Mononuclear cell (primary cell): ENCODE measurements at regions not wholly inside any gene's neighbourhood (a gene's known extent, or its start where the extent isn't known, plus 50 kb on each side); places are given as distances from the start of the nearest gene placed in this dataset.

Experiments
- H3K27me3 ChIP-seq: 2 replicates; pipeline ENCODE4 v1.6.0; 2011; ENCODE audit warnings: low read length, control low read depth; ENCODE audit not compliant: insufficient read depth
- H3K4me1 ChIP-seq: 2 replicates; pipeline ENCODE4 v1.5.1; 2011; ENCODE audit warnings: mild to moderate bottlenecking, low read length, control low read depth; ENCODE audit not compliant: insufficient read depth
- H3K4me3 ChIP-seq: 2 replicates; pipeline ENCODE4 v1.5.1; 2011; ENCODE audit warnings: mild to moderate bottlenecking, low read length, moderate library complexity
- H3K9me3 ChIP-seq: 2 replicates; pipeline ENCODE4 v1.5.1; 2011; ENCODE audit warnings: low read depth, mild to moderate bottlenecking, control low read depth, low read length

- no peaks in the 10 kb centered on the region for H3K9me3 ChIP-seq
- H3K4me1 ChIP-seq = no peaks in the 10 kb centered on the region
- H3K27me3 ChIP-seq = no peaks in the 10 kb centered on the region
- H3K4me3 ChIP-seq = no peak overlapping the region
These were observed 84.4 kb upstream of the PHOX2B start for GRCh38 chr4:41832961-41833360.

DNA sequence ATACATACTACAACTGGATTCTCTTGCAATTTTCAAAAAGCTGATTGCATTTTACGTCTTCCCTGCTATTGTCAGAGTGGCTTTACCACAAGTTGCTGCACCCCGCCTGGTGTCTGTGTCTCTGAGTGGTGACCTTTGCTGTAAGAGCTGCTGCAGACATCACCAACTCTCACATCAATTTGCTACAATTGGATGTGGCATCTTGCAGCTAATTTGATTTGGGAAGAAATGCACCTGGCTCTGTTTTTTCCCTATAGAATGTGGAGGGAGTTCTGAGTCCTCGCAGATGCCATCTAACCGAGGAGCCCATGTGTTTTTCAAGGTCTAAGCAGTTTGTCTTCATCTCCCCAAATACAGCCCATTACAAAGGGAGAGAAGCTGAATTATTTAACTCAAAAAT lies 73.8 kb upstream of the PHOX2B start:
- Histone ChIP-seq H3K27me3 (peaks cover 5% of the 10 kb centered on the region), H3K4me1 (no peaks in the 10 kb centered on the region)

GRCh38 chr4:41820473-41820872 lies 71.9 kb upstream of the PHOX2B start:
- Histone ChIP-seq H3K27me3 (peaks cover 5% of the 10 kb centered on the region), H3K4me3 (no peak overlapping the region), H3K9me3 (no peaks in the 10 kb centered on the region), H3K4me1 (no peaks in the 10 kb centered on the region)

More for the DNA sequence above, 73.8 kb upstream of the PHOX2B start:
- Histone ChIP-seq H3K4me3 (no peak overlapping the region), H3K9me3 (no peaks in the 10 kb centered on the region)

DNA sequence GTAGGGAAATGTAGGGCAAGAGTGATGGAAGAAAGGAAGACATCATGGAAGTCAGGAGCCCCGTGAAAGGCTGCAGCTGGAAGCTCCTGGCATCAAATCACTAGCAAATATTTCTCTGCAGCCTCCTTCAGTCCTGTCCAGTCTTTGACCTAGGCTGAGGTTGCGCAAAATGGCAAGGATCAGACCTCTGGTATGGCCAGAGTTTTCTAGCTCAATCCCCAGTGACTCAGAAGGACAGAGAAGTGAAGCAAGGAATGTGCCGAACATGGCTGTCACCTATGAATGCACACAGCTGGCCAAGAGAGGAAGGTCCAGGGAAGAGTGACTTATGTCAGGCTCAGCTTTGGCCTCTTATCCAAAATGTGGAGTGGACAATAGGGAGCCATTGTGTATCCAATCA lies 71.1 kb upstream of the PHOX2B start:
- Histone ChIP-seq H3K9me3 (no peaks in the 10 kb centered on the region), H3K4me3 (no peak overlapping the region), H3K4me1 (no peaks in the 10 kb centered on the region)

GRCh38 chr4:41815473-41815872 lies 66.9 kb upstream of the PHOX2B start:
- Histone ChIP-seq H3K27me3 (peaks cover 3% of the 10 kb centered on the region), H3K4me3 (no peak overlapping the region), H3K9me3 (no peaks in the 10 kb centered on the region), H3K4me1 (no peaks in the 10 kb centered on the region)

More for the DNA sequence above, 71.1 kb upstream of the PHOX2B start:
- peaks cover 8% of the 10 kb centered on the region for H3K27me3 ChIP-seq

GRCh38 chr4:41814565-41814964 lies 66.0 kb upstream of the PHOX2B start:
- H3K4me1 ChIP-seq = no peaks in the 10 kb centered on the region
- H3K4me3 ChIP-seq = no peak overlapping the region

GRCh38 chr4:41806807-41807206 lies 58.3 kb upstream of the PHOX2B start:
- Histone ChIP-seq H3K4me3 (no peak overlapping the region), H3K4me1 (no peaks in the 10 kb centered on the region), H3K9me3 (no peaks in the 10 kb centered on the region), H3K27me3 (no peaks in the 10 kb centered on the region)

More at GRCh38 chr4:41814565-41814964, 66.0 kb upstream of the PHOX2B start:
- Histone ChIP-seq H3K27me3 (peaks cover 3% of the 10 kb centered on the region), H3K9me3 (no peaks in the 10 kb centered on the region)

DNA sequence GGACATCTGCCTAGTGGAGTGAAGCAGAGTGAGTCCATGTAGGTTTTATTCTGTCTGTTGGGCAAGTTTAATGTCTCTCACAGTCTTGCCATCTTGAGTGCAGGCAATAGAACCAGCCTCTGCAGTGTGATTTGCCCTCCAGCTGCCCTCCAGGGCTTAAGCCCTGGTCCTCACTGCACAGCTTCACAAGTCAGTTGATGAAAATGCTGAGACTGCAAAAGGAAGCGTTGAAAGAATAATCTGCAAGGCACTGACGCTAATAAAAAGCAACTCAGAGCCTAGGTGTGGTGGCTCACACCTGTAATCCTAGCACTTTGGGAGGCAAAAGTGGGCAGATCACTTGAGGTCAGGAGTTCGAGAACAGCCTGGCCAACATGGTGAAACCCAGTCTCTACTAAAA lies 54.1 kb upstream of the PHOX2B start:
- Histone ChIP-seq H3K4me3 (no peak overlapping the region), H3K9me3 (no peaks in the 10 kb centered on the region)

DNA sequence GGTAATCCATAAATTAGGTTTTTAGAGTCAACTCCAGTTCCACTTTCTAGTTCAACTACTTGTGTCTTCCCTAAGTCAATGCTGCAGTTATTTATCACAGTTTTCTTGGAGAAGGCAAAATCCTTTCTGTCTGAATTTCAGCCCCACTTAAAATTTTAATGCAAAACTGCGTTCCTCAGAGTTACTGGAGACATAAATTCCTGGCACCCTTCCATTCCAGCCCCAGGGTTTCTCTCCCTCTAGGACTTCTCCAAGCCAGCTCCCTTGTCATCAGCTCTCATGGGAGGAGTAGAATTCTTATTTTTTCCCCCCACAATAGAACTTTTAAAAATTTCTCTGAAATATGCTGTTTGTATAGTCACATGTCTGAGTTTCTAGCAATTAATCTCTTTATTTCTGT lies 50.6 kb upstream of the PHOX2B start:
- peaks cover 7% of the 10 kb centered on the region for H3K27me3 ChIP-seq
- H3K4me3 ChIP-seq = no peak overlapping the region
- H3K4me1 ChIP-seq = no peaks in the 10 kb centered on the region
- no peaks in the 10 kb centered on the region for H3K9me3 ChIP-seq

More for the DNA sequence above, 54.1 kb upstream of the PHOX2B start:
- Histone ChIP-seq H3K27me3 (no peaks in the 10 kb centered on the region), H3K4me1 (no peaks in the 10 kb centered on the region)
